SK-N-MC (cell line): ENCODE measurements at regions not wholly inside any gene's neighbourhood (a gene's known extent, or its start where the extent isn't known, plus 50 kb on each side); places are given as distances from the start of the nearest gene placed in this dataset.

Experiments used
- EZH2 ChIP-seq: fragments of 200-600 bp; sonication (generic); IDR thresholded peaks from one replicate; pipeline ENCODE4 v1.6.1; 2017; ENCODE audit warnings: antibody characterized with exemption
- POLR2AphosphoS5 ChIP-seq: IDR thresholded peaks from 2 replicates; pipeline ENCODE4 v1.6.1; 2012; ENCODE audit warnings: mild to moderate bottlenecking, low read depth, low read length, borderline replicate concordance

DNA sequence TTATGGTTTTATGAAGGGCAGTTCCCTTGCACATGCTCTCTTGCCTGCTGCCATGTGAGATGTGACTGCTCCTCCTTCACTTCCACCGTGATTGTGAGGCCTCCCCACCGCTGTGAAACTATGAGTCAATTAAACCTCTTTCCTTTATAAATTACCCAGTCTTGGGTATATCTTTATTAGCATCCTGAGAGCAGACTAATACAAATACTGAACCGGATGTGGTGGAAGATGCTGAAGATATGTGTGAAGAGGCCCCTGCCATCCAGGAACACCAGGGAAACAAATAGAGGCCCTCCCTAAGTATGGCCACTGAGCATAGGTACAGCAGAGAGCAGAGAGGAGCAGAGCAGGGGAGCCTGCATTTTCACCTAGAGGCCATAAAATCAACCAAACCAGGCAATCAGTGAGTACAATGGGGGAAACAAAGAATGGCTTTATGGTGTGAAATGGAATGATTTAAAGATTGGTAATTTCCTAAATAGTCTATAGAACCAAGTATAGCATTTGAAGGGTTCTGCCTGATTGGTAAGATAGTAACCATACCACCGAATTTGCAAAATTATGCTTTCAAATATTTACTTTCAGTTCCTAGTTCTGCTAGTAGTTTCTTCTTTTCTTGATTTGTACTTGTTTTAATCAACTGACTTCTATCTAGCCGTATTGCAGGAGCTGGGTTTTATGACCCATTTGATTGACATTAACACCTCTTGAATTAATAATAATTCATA is 421.6 kb downstream of the IRX1 start:
- TF ChIP-seq POLR2AphosphoS5 (no peak), EZH2 (no peak)
